ENCODE measurements at regions not wholly inside any gene's neighbourhood (a gene's known extent, or its start where the extent isn't known, plus 50 kb on each side); places are given as distances from the start of the nearest gene placed in this dataset.

DNA sequence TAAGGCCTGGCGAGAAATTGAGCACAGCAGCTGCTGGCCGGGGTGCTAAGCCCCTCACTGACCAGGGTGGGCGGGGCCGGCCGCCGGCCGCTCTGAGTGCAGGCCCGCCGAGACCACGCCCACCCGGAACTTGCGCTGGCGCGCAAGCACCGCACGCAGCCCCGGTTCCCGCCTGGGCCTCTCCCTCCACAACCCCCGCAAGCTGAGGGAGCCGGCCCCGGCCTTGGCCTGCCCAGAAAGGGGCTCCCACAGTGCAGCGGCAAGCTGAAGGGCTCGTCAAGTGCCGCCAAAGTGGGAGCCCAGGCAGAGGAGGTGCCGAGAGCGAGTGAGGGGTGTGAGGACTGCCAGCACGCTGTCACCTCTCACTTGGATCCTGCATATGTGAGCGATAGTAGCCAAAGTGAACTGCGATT, 251.2 kb downstream of the GJA1 start:
- WGBS, 2 donors (ENCODE audit: low coverage in 1 of 2): 89% methylated on average over 29 of the region's 29 CpGs; no CpG with 5 or more reads in 1 of the 2 donors
- no peaks in the 10 kb centered on the region for H3K36me3 ChIP-seq
- TF ChIP-seq, protein P1, sequence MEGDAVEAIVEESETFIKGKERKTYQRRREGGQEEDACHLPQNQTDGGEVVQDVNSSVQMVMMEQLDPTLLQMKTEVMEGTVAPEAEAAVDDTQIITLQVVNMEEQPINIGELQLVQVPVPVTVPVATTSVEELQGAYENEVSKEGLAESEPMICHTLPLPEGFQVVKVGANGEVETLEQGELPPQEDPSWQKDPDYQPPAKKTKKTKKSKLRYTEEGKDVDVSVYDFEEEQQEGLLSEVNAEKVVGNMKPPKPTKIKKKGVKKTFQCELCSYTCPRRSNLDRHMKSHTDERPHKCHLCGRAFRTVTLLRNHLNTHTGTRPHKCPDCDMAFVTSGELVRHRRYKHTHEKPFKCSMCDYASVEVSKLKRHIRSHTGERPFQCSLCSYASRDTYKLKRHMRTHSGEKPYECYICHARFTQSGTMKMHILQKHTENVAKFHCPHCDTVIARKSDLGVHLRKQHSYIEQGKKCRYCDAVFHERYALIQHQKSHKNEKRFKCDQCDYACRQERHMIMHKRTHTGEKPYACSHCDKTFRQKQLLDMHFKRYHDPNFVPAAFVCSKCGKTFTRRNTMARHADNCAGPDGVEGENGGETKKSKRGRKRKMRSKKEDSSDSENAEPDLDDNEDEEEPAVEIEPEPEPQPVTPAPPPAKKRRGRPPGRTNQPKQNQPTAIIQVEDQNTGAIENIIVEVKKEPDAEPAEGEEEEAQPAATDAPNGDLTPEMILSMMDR (IDR thresholded peaks at IDR 0.05): no peak
- TF ChIP-seq POLR2A (IDR thresholded peaks at IDR 0.05): no peak
- no peak for TF ChIP-seq EP300 (IDR thresholded peaks at IDR 0.05; ENCODE audit: low read depth)
- no peak for TF ChIP-seq POLR2AphosphoS5 (IDR thresholded peaks at IDR 0.05)
- H3K9me3 ChIP-seq: no peaks in the 10 kb centered on the region
- no peak overlapping the region for H3K27ac ChIP-seq
- H3K4me3 ChIP-seq: no peak overlapping the region
- DNase-seq: no peak
- intact Hi-C loops (cut with DNase I; ENCODE audit: low total_unique reads): no loop called here
- H3K27me3 ChIP-seq: no peaks in the 10 kb centered on the region
- in situ Hi-C loops (cut with MboI; ENCODE audit: low pct_ligation_motif_present in 1 of 4, low pct_unique_long_range_greater_than_20kb in 1 of 4, low sequenced_read_pairs in 3 of 4): no loop called here
- no peaks in the 10 kb centered on the region for H3K4me1 ChIP-seq

DNA sequence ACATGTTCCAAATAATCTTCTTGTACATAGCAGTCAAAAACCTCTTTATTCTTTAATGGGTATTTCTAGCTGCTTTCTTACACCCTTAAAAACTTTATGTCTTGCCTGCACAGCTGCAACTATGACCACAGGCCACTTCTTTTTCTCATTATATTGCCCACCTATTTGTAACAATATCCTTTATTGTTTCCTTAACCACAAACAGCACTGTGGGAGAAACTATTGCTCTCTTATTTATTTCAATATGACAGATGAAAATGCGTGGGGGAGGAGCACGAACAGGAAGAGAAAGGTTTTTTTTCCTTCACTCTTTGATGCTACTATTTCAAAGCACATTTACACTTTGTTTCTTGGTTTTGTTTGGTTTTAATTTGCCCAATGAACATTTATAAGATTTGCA, 253.5 kb downstream of the GJA1 start:
- no peak for DNase-seq
- 48 to 54% methylated on average over 2 of the region's 2 CpGs for WGBS, 2 donors (ENCODE audit: low coverage in 1 of 2)
- Histone ChIP-seq H3K36me3 (no peaks in the 10 kb centered on the region), H3K4me3 (no peak overlapping the region), H3K9me3 (no peaks in the 10 kb centered on the region), H3K27ac (no peak overlapping the region), H3K4me1 (no peaks in the 10 kb centered on the region), H3K27me3 (no peaks in the 10 kb centered on the region)
- TF ChIP-seq, protein P1 (IDR thresholded peaks at IDR 0.05): no peak
- TF ChIP-seq EP300 (IDR thresholded peaks at IDR 0.05; ENCODE audit: low read depth) (no peak), POLR2A (IDR thresholded peaks at IDR 0.05) (no peak), POLR2AphosphoS5 (IDR thresholded peaks at IDR 0.05) (no peak)
- in situ Hi-C loops (cut with MboI; ENCODE audit: low pct_ligation_motif_present in 1 of 4, low pct_unique_long_range_greater_than_20kb in 1 of 4, low sequenced_read_pairs in 3 of 4): no loop called here
- intact Hi-C loops (cut with DNase I; ENCODE audit: low total_unique reads): no loop called here

DNA sequence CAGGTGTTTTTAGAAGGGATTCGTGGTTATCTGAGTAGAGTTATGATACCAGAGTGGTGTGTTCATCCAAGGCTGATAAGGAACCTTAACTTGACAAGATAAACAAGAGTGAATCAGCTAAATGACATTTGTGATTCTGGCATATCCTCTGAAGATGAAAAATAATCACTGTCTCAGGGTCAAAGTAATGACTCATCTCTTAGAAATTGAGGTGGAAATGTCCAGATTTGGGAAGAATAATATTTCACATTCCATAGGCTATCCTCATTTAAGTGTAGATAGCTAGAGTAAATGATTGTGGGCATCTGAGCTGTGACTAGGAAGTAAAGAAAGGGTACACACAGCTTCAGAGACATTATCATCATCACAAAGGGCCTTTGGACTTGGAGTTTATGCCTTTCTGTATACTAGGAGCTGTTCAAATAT, 255.7 kb downstream of the GJA1 start:
- Histone ChIP-seq H3K4me3 (no peak overlapping the region), H3K4me1 (no peaks in the 10 kb centered on the region), H3K27me3 (no peaks in the 10 kb centered on the region), H3K9me3 (no peaks in the 10 kb centered on the region), H3K36me3 (no peaks in the 10 kb centered on the region), H3K27ac (no peak overlapping the region)
- TF ChIP-seq POLR2AphosphoS5 (IDR thresholded peaks at IDR 0.05) (no peak), POLR2A (IDR thresholded peaks at IDR 0.05) (no peak), EP300 (IDR thresholded peaks at IDR 0.05; ENCODE audit: low read depth) (no peak)
- TF ChIP-seq, protein P1 (IDR thresholded peaks at IDR 0.05): no peak
- DNase-seq: no peak
- WGBS, 2 donors (ENCODE audit: low coverage in 1 of 2): 45% methylated on average over 1 of the region's 1 CpG; no CpG with 5 or more reads in 1 of the 2 donors
- in situ Hi-C loops (cut with MboI; ENCODE audit: low pct_ligation_motif_present in 1 of 4, low pct_unique_long_range_greater_than_20kb in 1 of 4, low sequenced_read_pairs in 3 of 4): no loop called here
- intact Hi-C loops (cut with DNase I; ENCODE audit: low total_unique reads): no loop called here

DNA sequence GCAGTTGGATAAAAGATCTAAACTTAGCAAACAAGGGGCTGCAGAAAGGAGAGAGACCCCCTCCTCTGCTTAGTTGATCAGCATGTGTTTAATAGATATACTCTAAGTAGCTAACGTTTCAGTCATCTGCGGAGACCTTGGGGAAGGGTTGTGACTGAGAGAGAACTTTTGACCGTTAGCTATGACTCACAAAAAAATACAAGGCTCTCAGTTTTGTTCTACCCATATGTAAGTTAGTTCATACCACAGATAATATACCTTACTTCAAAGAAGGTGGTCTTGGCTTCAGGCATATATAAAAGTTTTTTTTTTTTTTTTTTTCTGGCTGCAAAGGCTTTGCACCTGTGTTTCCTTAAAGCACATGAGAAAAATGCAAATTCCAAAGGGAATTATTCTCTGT, 258.9 kb downstream of the GJA1 start:
- in situ Hi-C loops (cut with MboI; ENCODE audit: low pct_ligation_motif_present in 1 of 4, low pct_unique_long_range_greater_than_20kb in 1 of 4, low sequenced_read_pairs in 3 of 4): no loop called here
- Histone ChIP-seq H3K36me3 (no peaks in the 10 kb centered on the region), H3K27me3 (no peaks in the 10 kb centered on the region), H3K4me1 (no peaks in the 10 kb centered on the region), H3K27ac (no peak overlapping the region), H3K4me3 (no peak overlapping the region), H3K9me3 (no peaks in the 10 kb centered on the region)
- DNase-seq: no peak
- no peak for TF ChIP-seq POLR2AphosphoS5 (IDR thresholded peaks at IDR 0.05)
- TF ChIP-seq EP300 (IDR thresholded peaks at IDR 0.05; ENCODE audit: low read depth): no peak
- no peak for TF ChIP-seq POLR2A (IDR thresholded peaks at IDR 0.05)
- TF ChIP-seq, protein P1 (IDR thresholded peaks at IDR 0.05): no peak
- intact Hi-C loops (cut with DNase I; ENCODE audit: low total_unique reads): no loop called here
- WGBS, 2 donors (ENCODE audit: low coverage in 1 of 2): 77 to 79% methylated on average over 3 of the region's 3 CpGs

Data from transverse colon (tissue), 4 donors.